ENCODE measurements at regions not wholly inside any gene's neighbourhood (a gene's known extent, or its start where the extent isn't known, plus 50 kb on each side); places are given as distances from the start of the nearest gene placed in this dataset.

- TF ChIP-seq POLR2A (IDR thresholded peaks at IDR 0.05; ENCODE audit: extremely low read depth, insufficient read length) (no peak), MAX (IDR thresholded peaks at IDR 0.05; ENCODE audit: low read depth, low read length) (no peak), CTCF (IDR thresholded peaks at IDR 0.05; ENCODE audit: low read depth, low read length) (no peak), MYC (IDR thresholded peaks at IDR 0.05; ENCODE audit: low read depth, low read length) (no peak)
Observed at GRCh38 chr9:106314476-106314875, 548.5 kb upstream of the ZNF462 start.

All from NB4 (cell line).